HEK293T (cell line): ENCODE measurements at regions not wholly inside any gene's neighbourhood (a gene's known extent, or its start where the extent isn't known, plus 50 kb on each side); places are given as distances from the start of the nearest gene placed in this dataset.
A peak's percentile ranks its signal among the peaks of the same experiment; 100 is the strongest.

Source experiments
- CTCF ChIA-PET: fragments of 350-600 bp; formaldehyde crosslinking; extraction: SDS; loops from one replicate; lab custom pipeline; 2021; ENCODE audit warnings: antibody characterized with exemption, inconsistent platforms; lab: Yijun Ruan, JAX
- POLR2A ChIA-PET: fragments of 350-600 bp; formaldehyde crosslinking; extraction: SDS; loops from one replicate; lab custom pipeline; 2020; ENCODE audit warnings: antibody characterized with exemption, inconsistent platforms; lab: Yijun Ruan, JAX
- DNase-seq: peaks from one replicate; pipeline ENCODE4 v3.0.0; 2012; ENCODE audit warnings: mixed read lengths; ENCODE audit errors: extremely low spot score
- ARNT ChIP-seq: fragments of 450-650 bp; IDR thresholded peaks from 2 replicates; pipeline ENCODE4 v1.6.1; 2017; ENCODE audit warnings: mild to moderate bottlenecking
- BHLHE40 ChIP-seq: fragments of 450-650 bp; IDR thresholded peaks from 2 replicates; pipeline ENCODE4 v1.6.1; 2016; ENCODE audit warnings: mild to moderate bottlenecking, moderate library complexity, borderline replicate concordance
- CTBP1 ChIP-seq: fragments of 450-650 bp; IDR thresholded peaks from 2 replicates; pipeline ENCODE4 v1.6.1; 2016; ENCODE audit warnings: borderline replicate concordance
- ELF4 ChIP-seq: fragments of 450-650 bp; IDR thresholded peaks from 2 replicates; pipeline ENCODE4 v1.6.1; 2017; ENCODE audit warnings: antibody characterized with exemption
- FOXA1 ChIP-seq: fragments of 450-650 bp; IDR thresholded peaks from 2 replicates; pipeline ENCODE4 v1.6.1; 2016; ENCODE audit warnings: mild to moderate bottlenecking
- FOXK2 ChIP-seq: fragments of 450-650 bp; IDR thresholded peaks from 2 replicates; pipeline ENCODE4 v1.6.1; 2016; ENCODE audit warnings: mild to moderate bottlenecking
- FOXM1 ChIP-seq: fragments of 450-650 bp; IDR thresholded peaks from 2 replicates; pipeline ENCODE4 v1.6.1; 2017; ENCODE audit warnings: mild to moderate bottlenecking, borderline replicate concordance
- HDGF ChIP-seq: fragments of 450-650 bp; IDR thresholded peaks from 2 replicates; pipeline ENCODE4 v1.6.1; 2017; ENCODE audit warnings: antibody characterized with exemption, borderline replicate concordance
- L3MBTL2 ChIP-seq: fragments of 450-650 bp; conservative IDR thresholded peaks from 2 replicates; pipeline ENCODE4 v1.6.1; 2016; ENCODE audit warnings: mild to moderate bottlenecking
- LEF1 ChIP-seq: fragments of 450-650 bp; IDR thresholded peaks from 2 replicates; pipeline ENCODE4 v1.6.1; 2017; ENCODE audit warnings: mild to moderate bottlenecking, borderline replicate concordance
- NFRKB ChIP-seq: fragments of 450-650 bp; IDR thresholded peaks from 2 replicates; pipeline ENCODE4 v1.6.1; 2016; ENCODE audit warnings: mild to moderate bottlenecking, moderate library complexity
- PKNOX1 ChIP-seq: fragments of 450-650 bp; IDR thresholded peaks from 2 replicates; pipeline ENCODE4 v1.6.1; 2016
- SP1 ChIP-seq: fragments of 450-650 bp; IDR thresholded peaks from 2 replicates; pipeline ENCODE4 v1.6.1; 2017
- SUZ12 ChIP-seq: fragments of 450-650 bp; IDR thresholded peaks from 2 replicates; pipeline ENCODE4 v1.6.1; 2016; ENCODE audit warnings: mild to moderate bottlenecking
- TARDBP ChIP-seq: fragments of 450-650 bp; IDR thresholded peaks from 2 replicates; pipeline ENCODE4 v1.6.1; 2016
- ZNF384 ChIP-seq: fragments of 450-650 bp; IDR thresholded peaks from 2 replicates; pipeline ENCODE4 v1.6.1; 2016

GRCh38 chr15:25944386-25944785, 81.3 kb upstream of the ATP10A start:
- ChIA-PET CTCF (interaction anchor here (0.8 kb wide), 1 partner anchor 161 kb away, joined by 3 read pairs; no protein-coding TSS in a partner anchor), POLR2A (no interaction called here)
- no peak for DNase-seq
- TF ChIP-seq LEF1 (no peak), BHLHE40 (no peak), PKNOX1 (no peak), SP1 (no peak), HDGF (no peak), ELF4 (no peak), L3MBTL2 (no peak), TARDBP (no peak), SUZ12 (no peak), ARNT (no peak), NFRKB (no peak), CTBP1 (no peak), ZNF384 (no peak), FOXM1 (no peak), FOXA1 (no peak), FOXK2 (no peak)

- ChIA-PET POLR2A (no interaction called here), CTCF (interaction anchor here (0.7 kb wide), 1 partner anchor 435 kb away, joined by 6 read pairs; no protein-coding TSS in a partner anchor)
- TF ChIP-seq ZNF384 (no peak), SP1 (no peak), FOXM1 (no peak), TARDBP (no peak), CTBP1 (no peak), NFRKB (no peak), L3MBTL2 (no peak), SUZ12 (no peak), FOXA1 (no peak), BHLHE40 (no peak)
- no peak for DNase-seq
Observed at GRCh38 chr15:25943831-25944230, 80.7 kb upstream of the ATP10A start.

- TF ChIP-seq ZNF384 (no peak), FOXK2 (no peak), NFRKB (no peak), SUZ12 (no peak), L3MBTL2 (no peak), ARNT (no peak), SP1 (no peak), HDGF (no peak), FOXM1 (no peak), FOXA1 (no peak), BHLHE40 (no peak)
- DNase-seq = no peak
- ChIA-PET POLR2A (no interaction called here), CTCF (no interaction called here)
Observed at GRCh38 chr15:25939122-25939521, 76.0 kb upstream of the ATP10A start.

- POLR2A ChIA-PET = no interaction called here
Observed at GRCh38 chr15:25937796-25938195, 74.7 kb upstream of the ATP10A start.

GRCh38 chr15:25936004-25936403, 72.9 kb upstream of the ATP10A start:
- ChIA-PET POLR2A (no interaction called here), CTCF (no interaction called here)
- DNase-seq = no peak
- no peak for TF ChIP-seq ARNT
- no peak for TF ChIP-seq FOXK2
- TF ChIP-seq FOXM1 = no peak

More at GRCh38 chr15:25937796-25938195, 74.7 kb upstream of the ATP10A start:
- DNase-seq = no peak
- TF ChIP-seq SP1 (no peak), LEF1 (no peak), PKNOX1 (no peak), L3MBTL2 (no peak), SUZ12 (no peak), NFRKB (no peak), HDGF (no peak), FOXA1 (no peak)
- CTCF ChIA-PET = interaction anchor here (0.7 kb wide), 1 partner anchor 12 kb away, joined by 7 read pairs; no protein-coding TSS in a partner anchor

- DNase-seq = peak; percentile 34
- CTCF ChIA-PET = interaction anchor here (0.6 to 1.5 kb wide), 5 partner anchors 8 to 239 kb away, joined by 3 to 5 read pairs (median 3); no protein-coding TSS in a partner anchor
Observed at GRCh38 chr15:25933456-25934158, 70.5 kb upstream of the ATP10A start.

More at GRCh38 chr15:25933456-25934158, 70.5 kb upstream of the ATP10A start:
- POLR2A ChIA-PET = no interaction called here
- TF ChIP-seq PKNOX1 (no peak), ZNF384 (peak; percentile 88)
